SK-N-SH treated with all-trans-retinoic acid at 6 μM for 48 hours (cell line): ENCODE measurements at regions not wholly inside any gene's neighbourhood (a gene's known extent, or its start where the extent isn't known, plus 50 kb on each side); places are given as distances from the start of the nearest gene placed in this dataset.

Experiments
- ARNTL ChIP-seq: fragments of 450-650 bp; formaldehyde crosslinking; IDR thresholded peaks from 2 replicates; pipeline ENCODE4 v1.5.0; 2020; ENCODE audit warnings: low read depth, mild to moderate bottlenecking, moderate library complexity, borderline replicate concordance
- CREB5 ChIP-seq: fragments of 250-450 bp; sonication (Bioruptor Pico); IDR thresholded peaks from 2 replicates; pipeline ENCODE4 v1.5.1; 2020; ENCODE audit warnings: low read depth, mild to moderate bottlenecking, moderate library complexity
- CSDC2 ChIP-seq: fragments of 250-450 bp; sonication (Bioruptor Pico); IDR thresholded peaks from 2 replicates; pipeline ENCODE4 v1.5.0; 2020; ENCODE audit warnings: mild to moderate bottlenecking, moderate library complexity
- CSRNP3 ChIP-seq: fragments of 250-450 bp; sonication (Bioruptor Pico); IDR thresholded peaks from 2 replicates; pipeline ENCODE4 v1.5.1; 2021; ENCODE audit warnings: mild to moderate bottlenecking, moderate library complexity
- OSR1 ChIP-seq: fragments of 250-450 bp; sonication (Bioruptor Pico); IDR thresholded peaks from 2 replicates; pipeline ENCODE4 v1.8.0; 2022; ENCODE audit warnings: moderate library complexity, mild to moderate bottlenecking, inconsistent platforms
- PATZ1 ChIP-seq: fragments of 250-450 bp; sonication (Bioruptor Pico); IDR thresholded peaks from 2 replicates; pipeline ENCODE4 v1.8.0; 2020; ENCODE audit warnings: mild to moderate bottlenecking, moderate library complexity, borderline replicate concordance
- POU6F1 ChIP-seq: fragments of 250-450 bp; sonication (Bioruptor Pico); IDR thresholded peaks from 2 replicates; pipeline ENCODE4 v1.8.0; 2021; ENCODE audit warnings: low read depth, mild to moderate bottlenecking, moderate library complexity, borderline replicate concordance
- SNAI2 ChIP-seq: fragments of 250-450 bp; sonication (Bioruptor Pico); IDR thresholded peaks from 2 replicates; pipeline ENCODE4 v1.5.0; 2020; ENCODE audit warnings: mild to moderate bottlenecking, moderate library complexity
- ZC3H10 ChIP-seq: fragments of 250-450 bp; sonication (Bioruptor Pico); IDR thresholded peaks from 2 replicates; pipeline ENCODE4 v1.5.1; 2021; ENCODE audit warnings: mild to moderate bottlenecking, moderate library complexity
- ZFP3 ChIP-seq: fragments of 250-450 bp; sonication (Bioruptor Pico); IDR thresholded peaks from 2 replicates; pipeline ENCODE4 v1.5.0; 2020; ENCODE audit warnings: mild to moderate bottlenecking, moderate library complexity
- ZNF565 ChIP-seq: fragments of 450-650 bp; formaldehyde crosslinking; conservative IDR thresholded peaks from 2 replicates; pipeline ENCODE4 v1.5.0; 2020; ENCODE audit warnings: low read depth, mild to moderate bottlenecking, moderate library complexity
- TF ChIP-seq, protein P1 (sequence below): fragments of 250-450 bp; sonication (Bioruptor Pico); IDR thresholded peaks from 2 replicates; pipeline ENCODE4 v1.5.0; 2020; ENCODE audit warnings: mild to moderate bottlenecking, moderate library complexity

- TF ChIP-seq PATZ1 (CRISPR knock-in tag) (no peak), POU6F1 (CRISPR knock-in tag) (no peak), SNAI2 (CRISPR knock-in tag) (no peak), ZNF565 (no peak), ZFP3 (CRISPR knock-in tag) (no peak), ARNTL (no peak), ZC3H10 (CRISPR knock-in tag) (no peak), CSRNP3 (CRISPR knock-in tag) (no peak), CSDC2 (CRISPR knock-in tag) (no peak), CREB5 (CRISPR knock-in tag) (no peak), OSR1 (CRISPR knock-in tag) (no peak)
- TF ChIP-seq, protein P1, sequence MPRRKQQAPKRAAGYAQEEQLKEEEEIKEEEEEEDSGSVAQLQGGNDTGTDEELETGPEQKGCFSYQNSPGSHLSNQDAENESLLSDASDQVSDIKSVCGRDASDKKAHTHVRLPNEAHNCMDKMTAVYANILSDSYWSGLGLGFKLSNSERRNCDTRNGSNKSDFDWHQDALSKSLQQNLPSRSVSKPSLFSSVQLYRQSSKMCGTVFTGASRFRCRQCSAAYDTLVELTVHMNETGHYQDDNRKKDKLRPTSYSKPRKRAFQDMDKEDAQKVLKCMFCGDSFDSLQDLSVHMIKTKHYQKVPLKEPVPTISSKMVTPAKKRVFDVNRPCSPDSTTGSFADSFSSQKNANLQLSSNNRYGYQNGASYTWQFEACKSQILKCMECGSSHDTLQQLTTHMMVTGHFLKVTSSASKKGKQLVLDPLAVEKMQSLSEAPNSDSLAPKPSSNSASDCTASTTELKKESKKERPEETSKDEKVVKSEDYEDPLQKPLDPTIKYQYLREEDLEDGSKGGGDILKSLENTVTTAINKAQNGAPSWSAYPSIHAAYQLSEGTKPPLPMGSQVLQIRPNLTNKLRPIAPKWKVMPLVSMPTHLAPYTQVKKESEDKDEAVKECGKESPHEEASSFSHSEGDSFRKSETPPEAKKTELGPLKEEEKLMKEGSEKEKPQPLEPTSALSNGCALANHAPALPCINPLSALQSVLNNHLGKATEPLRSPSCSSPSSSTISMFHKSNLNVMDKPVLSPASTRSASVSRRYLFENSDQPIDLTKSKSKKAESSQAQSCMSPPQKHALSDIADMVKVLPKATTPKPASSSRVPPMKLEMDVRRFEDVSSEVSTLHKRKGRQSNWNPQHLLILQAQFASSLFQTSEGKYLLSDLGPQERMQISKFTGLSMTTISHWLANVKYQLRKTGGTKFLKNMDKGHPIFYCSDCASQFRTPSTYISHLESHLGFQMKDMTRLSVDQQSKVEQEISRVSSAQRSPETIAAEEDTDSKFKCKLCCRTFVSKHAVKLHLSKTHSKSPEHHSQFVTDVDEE (CRISPR knock-in tag) = no peak
Observed at GRCh38 chr6:8201679-8202078, 99.3 kb upstream of the EEF1E1 start.
